WTC11 (cell line): ENCODE measurements at regions not wholly inside any gene's neighbourhood (a gene's known extent, or its start where the extent isn't known, plus 50 kb on each side); places are given as distances from the start of the nearest gene placed in this dataset.

Experiments
- ATAC-seq: fragments of 200-7000 bp; cut with Tn5 transposase; 2 replicates; pipeline ENCODE4 v1.10.0; 2021; ENCODE audit warnings: mild to moderate bottlenecking, moderate library complexity
- CTCF ChIA-PET: fragments of 300-600 bp; sonication (Branson Sonifier 250); formaldehyde crosslinking; loops from one replicate; lab custom pipeline; 2021; ENCODE audit warnings: antibody characterized with exemption; lab: Charles Lee
- POLR2A ChIA-PET: fragments of 350-600 bp; sonication (Branson Sonifier 250); formaldehyde crosslinking; loops from one replicate; lab custom pipeline; 2021; ENCODE audit warnings: antibody characterized with exemption; lab: Charles Lee
- DNase-seq: peaks from one replicate; pipeline ENCODE4 v3.0.0; 2021; ENCODE audit warnings: low spot score
- H3K27ac Mint-ChIP-seq: 2 replicates; pipeline ENCODE4 v1.8.0; 2021; ENCODE audit warnings: mixed read lengths
- H3K27me3 Mint-ChIP-seq: 2 replicates; pipeline ENCODE4 v1.8.0; 2021; ENCODE audit warnings: low read depth, mild to moderate bottlenecking, moderate library complexity, mixed read lengths
- H3K36me3 Mint-ChIP-seq: 2 replicates; pipeline ENCODE4 v1.8.0; 2021; ENCODE audit warnings: mixed read lengths
- H3K4me1 Mint-ChIP-seq: 2 replicates; pipeline ENCODE4 v1.8.0; 2022; ENCODE audit warnings: mixed read lengths
- H3K4me3 Mint-ChIP-seq: 2 replicates; pipeline ENCODE4 v1.8.0; 2021; ENCODE audit warnings: mild to moderate bottlenecking, moderate library complexity, mixed read lengths
- H3K9me3 Mint-ChIP-seq: 2 replicates; pipeline ENCODE4 v1.8.0; 2021; ENCODE audit warnings: mixed read lengths
- MXD4 ChIP-seq: fragments of 250-450 bp; sonication (Bioruptor Pico); IDR thresholded peaks from 2 replicates; pipeline ENCODE4 v1.8.0; 2021; ENCODE audit warnings: mild to moderate bottlenecking, moderate library complexity, borderline replicate concordance
- NFE2L1 ChIP-seq: sonication (generic); formaldehyde crosslinking; IDR thresholded peaks from 2 replicates; pipeline ENCODE4 v1.8.1; 2023; ENCODE audit warnings: missing genetic modification reagents
- NR2C2 ChIP-seq: sonication (generic); formaldehyde crosslinking; IDR thresholded peaks from 2 replicates; pipeline ENCODE4 v1.8.0; 2022; ENCODE audit warnings: mild to moderate bottlenecking, missing genetic modification reagents
- NR3C1 ChIP-seq: sonication (generic); formaldehyde crosslinking; conservative IDR thresholded peaks from 2 replicates; pipeline ENCODE4 v1.8.1; 2023; ENCODE audit warnings: low read depth, mild to moderate bottlenecking, missing genetic modification reagents
- TCF7 ChIP-seq: sonication (generic); formaldehyde crosslinking; IDR thresholded peaks from 2 replicates; pipeline ENCODE4 v1.8.0; 2022; ENCODE audit warnings: mild to moderate bottlenecking, low read depth, missing genetic modification reagents, moderate library complexity
- TEAD4 ChIP-seq: sonication (generic); formaldehyde crosslinking; IDR thresholded peaks from 2 replicates; pipeline ENCODE4 v1.8.0; 2022; ENCODE audit warnings: mild to moderate bottlenecking, missing genetic modification reagents
- TP53 ChIP-seq: sonication (generic); formaldehyde crosslinking; IDR thresholded peaks from 2 replicates; pipeline ENCODE4 v1.8.1; 2023; ENCODE audit warnings: mild to moderate bottlenecking, missing genetic modification reagents
- ZNF121 ChIP-seq: sonication (generic); formaldehyde crosslinking; IDR thresholded peaks from 2 replicates; pipeline ENCODE4 v1.8.0; 2023; ENCODE audit warnings: missing genetic modification reagents
- ZNF263 ChIP-seq: sonication (generic); formaldehyde crosslinking; IDR thresholded peaks from 2 replicates; pipeline ENCODE4 v1.8.1; 2022; ENCODE audit warnings: low read depth, mild to moderate bottlenecking, moderate library complexity, missing genetic modification reagents
- ZNF317 ChIP-seq: sonication (generic); formaldehyde crosslinking; IDR thresholded peaks from 2 replicates; pipeline ENCODE4 v1.8.1; 2023; ENCODE audit warnings: low read depth, mild to moderate bottlenecking, moderate library complexity, missing genetic modification reagents, borderline replicate concordance
- ZNF416 ChIP-seq: fragments of 250-450 bp; sonication (Bioruptor Pico); IDR thresholded peaks from 2 replicates; pipeline ENCODE4 v1.9.0; 2021; ENCODE audit warnings: mild to moderate bottlenecking, inconsistent platforms
- TF ChIP-seq, protein P1 (sequence below): fragments of 250-450 bp; sonication (Bioruptor Pico); IDR thresholded peaks from 2 replicates; pipeline ENCODE4 v1.9.0; 2021; ENCODE audit warnings: mild to moderate bottlenecking, borderline replicate concordance
- TF ChIP-seq, protein P2 (sequence below): fragments of 200-600 bp; IDR thresholded peaks from 2 replicates; pipeline ENCODE4 v1.8.0; 2022; ENCODE audit warnings: antibody characterized with exemption
- TF ChIP-seq, protein P3 (sequence below): sonication (generic); formaldehyde crosslinking; IDR thresholded peaks from 2 replicates; pipeline ENCODE4 v1.8.1; 2022; ENCODE audit warnings: low read depth, mild to moderate bottlenecking, moderate library complexity, missing genetic modification reagents, borderline replicate concordance
- TF ChIP-seq, protein P4 (sequence below): sonication (generic); formaldehyde crosslinking; IDR thresholded peaks from 2 replicates; pipeline ENCODE4 v1.8.1; 2023; ENCODE audit warnings: mild to moderate bottlenecking, missing genetic modification reagents
- TF ChIP-seq, protein P5 (sequence below): sonication (generic); formaldehyde crosslinking; IDR thresholded peaks from 2 replicates; pipeline ENCODE4 v1.8.1; 2023; ENCODE audit warnings: mild to moderate bottlenecking, missing genetic modification reagents, borderline replicate concordance
- TF ChIP-seq, protein P6 (sequence below): sonication (generic); formaldehyde crosslinking; IDR thresholded peaks from 2 replicates; pipeline ENCODE4 v1.8.0; 2022; ENCODE audit warnings: mild to moderate bottlenecking, missing genetic modification reagents
- TF ChIP-seq, protein P7 (sequence below): sonication (generic); formaldehyde crosslinking; IDR thresholded peaks from 2 replicates; pipeline ENCODE4 v1.8.1; 2023; ENCODE audit warnings: mild to moderate bottlenecking, missing genetic modification reagents, moderate library complexity

DNA sequence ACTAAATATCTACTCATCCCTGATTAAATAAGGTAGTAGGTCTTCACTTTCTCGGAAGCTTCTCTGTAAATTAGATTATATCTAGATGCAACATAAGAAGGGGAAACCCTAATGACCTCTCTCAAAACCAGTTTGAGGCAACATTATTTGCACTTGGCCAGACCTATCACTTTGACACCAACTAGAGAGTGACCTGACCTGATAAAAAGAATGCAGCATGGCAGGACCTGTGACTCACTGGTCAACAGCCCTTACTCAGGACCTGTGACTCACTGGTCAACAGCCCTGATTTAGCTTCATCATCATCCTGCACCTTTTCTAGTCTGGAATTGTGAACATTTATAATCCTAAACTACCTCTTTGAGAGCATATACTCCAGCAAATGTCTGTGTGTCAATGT, 1957.7 kb upstream of the CELF4 start (continued):
- TF ChIP-seq, protein P1, sequence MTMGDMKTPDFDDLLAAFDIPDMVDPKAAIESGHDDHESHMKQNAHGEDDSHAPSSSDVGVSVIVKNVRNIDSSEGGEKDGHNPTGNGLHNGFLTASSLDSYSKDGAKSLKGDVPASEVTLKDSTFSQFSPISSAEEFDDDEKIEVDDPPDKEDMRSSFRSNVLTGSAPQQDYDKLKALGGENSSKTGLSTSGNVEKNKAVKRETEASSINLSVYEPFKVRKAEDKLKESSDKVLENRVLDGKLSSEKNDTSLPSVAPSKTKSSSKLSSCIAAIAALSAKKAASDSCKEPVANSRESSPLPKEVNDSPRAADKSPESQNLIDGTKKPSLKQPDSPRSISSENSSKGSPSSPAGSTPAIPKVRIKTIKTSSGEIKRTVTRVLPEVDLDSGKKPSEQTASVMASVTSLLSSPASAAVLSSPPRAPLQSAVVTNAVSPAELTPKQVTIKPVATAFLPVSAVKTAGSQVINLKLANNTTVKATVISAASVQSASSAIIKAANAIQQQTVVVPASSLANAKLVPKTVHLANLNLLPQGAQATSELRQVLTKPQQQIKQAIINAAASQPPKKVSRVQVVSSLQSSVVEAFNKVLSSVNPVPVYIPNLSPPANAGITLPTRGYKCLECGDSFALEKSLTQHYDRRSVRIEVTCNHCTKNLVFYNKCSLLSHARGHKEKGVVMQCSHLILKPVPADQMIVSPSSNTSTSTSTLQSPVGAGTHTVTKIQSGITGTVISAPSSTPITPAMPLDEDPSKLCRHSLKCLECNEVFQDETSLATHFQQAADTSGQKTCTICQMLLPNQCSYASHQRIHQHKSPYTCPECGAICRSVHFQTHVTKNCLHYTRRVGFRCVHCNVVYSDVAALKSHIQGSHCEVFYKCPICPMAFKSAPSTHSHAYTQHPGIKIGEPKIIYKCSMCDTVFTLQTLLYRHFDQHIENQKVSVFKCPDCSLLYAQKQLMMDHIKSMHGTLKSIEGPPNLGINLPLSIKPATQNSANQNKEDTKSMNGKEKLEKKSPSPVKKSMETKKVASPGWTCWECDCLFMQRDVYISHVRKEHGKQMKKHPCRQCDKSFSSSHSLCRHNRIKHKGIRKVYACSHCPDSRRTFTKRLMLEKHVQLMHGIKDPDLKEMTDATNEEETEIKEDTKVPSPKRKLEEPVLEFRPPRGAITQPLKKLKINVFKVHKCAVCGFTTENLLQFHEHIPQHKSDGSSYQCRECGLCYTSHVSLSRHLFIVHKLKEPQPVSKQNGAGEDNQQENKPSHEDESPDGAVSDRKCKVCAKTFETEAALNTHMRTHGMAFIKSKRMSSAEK: no peak
- TF ChIP-seq, protein P2, sequence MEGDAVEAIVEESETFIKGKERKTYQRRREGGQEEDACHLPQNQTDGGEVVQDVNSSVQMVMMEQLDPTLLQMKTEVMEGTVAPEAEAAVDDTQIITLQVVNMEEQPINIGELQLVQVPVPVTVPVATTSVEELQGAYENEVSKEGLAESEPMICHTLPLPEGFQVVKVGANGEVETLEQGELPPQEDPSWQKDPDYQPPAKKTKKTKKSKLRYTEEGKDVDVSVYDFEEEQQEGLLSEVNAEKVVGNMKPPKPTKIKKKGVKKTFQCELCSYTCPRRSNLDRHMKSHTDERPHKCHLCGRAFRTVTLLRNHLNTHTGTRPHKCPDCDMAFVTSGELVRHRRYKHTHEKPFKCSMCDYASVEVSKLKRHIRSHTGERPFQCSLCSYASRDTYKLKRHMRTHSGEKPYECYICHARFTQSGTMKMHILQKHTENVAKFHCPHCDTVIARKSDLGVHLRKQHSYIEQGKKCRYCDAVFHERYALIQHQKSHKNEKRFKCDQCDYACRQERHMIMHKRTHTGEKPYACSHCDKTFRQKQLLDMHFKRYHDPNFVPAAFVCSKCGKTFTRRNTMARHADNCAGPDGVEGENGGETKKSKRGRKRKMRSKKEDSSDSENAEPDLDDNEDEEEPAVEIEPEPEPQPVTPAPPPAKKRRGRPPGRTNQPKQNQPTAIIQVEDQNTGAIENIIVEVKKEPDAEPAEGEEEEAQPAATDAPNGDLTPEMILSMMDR: no peak
- no peak for TF ChIP-seq ZNF317 (CRISPR knock-in tag)
- no peak for TF ChIP-seq ZNF121 (CRISPR knock-in tag)
- TF ChIP-seq, protein P3, sequence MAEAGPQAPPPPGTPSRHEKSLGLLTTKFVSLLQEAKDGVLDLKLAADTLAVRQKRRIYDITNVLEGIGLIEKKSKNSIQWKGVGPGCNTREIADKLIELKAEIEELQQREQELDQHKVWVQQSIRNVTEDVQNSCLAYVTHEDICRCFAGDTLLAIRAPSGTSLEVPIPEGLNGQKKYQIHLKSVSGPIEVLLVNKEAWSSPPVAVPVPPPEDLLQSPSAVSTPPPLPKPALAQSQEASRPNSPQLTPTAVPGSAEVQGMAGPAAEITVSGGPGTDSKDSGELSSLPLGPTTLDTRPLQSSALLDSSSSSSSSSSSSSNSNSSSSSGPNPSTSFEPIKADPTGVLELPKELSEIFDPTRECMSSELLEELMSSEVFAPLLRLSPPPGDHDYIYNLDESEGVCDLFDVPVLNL (CRISPR knock-in tag): no peak

DNA sequence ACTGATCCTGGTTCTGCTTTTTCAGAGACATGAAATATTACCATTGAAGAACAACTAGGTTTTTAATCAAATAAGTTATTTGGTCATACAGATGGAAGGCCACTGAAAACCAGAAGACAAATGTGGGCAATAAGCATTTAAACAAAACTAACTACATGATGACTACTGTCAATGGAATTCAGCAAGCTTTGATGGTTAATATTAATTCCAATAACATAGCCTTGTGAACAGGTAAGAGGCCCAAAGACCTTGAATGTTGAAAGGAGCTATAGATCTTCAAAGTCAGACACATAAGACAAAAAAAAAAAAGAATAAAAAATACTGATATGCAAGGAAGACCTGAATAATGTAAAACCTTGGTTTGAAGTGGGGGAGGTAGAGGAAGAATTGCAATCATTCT, 1955.6 kb upstream of the CELF4 start:
- TF ChIP-seq ZNF416 (CRISPR knock-in tag): no peak
- TF ChIP-seq NR3C1: no peak
- TF ChIP-seq, protein P2: no peak
- TF ChIP-seq ZNF263 (CRISPR knock-in tag): no peak
- TF ChIP-seq TEAD4 (CRISPR knock-in tag): no peak
- TF ChIP-seq MXD4 (CRISPR knock-in tag): no peak
- TF ChIP-seq, protein P4, sequence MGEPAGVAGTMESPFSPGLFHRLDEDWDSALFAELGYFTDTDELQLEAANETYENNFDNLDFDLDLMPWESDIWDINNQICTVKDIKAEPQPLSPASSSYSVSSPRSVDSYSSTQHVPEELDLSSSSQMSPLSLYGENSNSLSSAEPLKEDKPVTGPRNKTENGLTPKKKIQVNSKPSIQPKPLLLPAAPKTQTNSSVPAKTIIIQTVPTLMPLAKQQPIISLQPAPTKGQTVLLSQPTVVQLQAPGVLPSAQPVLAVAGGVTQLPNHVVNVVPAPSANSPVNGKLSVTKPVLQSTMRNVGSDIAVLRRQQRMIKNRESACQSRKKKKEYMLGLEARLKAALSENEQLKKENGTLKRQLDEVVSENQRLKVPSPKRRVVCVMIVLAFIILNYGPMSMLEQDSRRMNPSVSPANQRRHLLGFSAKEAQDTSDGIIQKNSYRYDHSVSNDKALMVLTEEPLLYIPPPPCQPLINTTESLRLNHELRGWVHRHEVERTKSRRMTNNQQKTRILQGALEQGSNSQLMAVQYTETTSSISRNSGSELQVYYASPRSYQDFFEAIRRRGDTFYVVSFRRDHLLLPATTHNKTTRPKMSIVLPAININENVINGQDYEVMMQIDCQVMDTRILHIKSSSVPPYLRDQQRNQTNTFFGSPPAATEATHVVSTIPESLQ (CRISPR knock-in tag): no peak
- no peak for TF ChIP-seq TCF7 (CRISPR knock-in tag)
- TF ChIP-seq, protein P5, sequence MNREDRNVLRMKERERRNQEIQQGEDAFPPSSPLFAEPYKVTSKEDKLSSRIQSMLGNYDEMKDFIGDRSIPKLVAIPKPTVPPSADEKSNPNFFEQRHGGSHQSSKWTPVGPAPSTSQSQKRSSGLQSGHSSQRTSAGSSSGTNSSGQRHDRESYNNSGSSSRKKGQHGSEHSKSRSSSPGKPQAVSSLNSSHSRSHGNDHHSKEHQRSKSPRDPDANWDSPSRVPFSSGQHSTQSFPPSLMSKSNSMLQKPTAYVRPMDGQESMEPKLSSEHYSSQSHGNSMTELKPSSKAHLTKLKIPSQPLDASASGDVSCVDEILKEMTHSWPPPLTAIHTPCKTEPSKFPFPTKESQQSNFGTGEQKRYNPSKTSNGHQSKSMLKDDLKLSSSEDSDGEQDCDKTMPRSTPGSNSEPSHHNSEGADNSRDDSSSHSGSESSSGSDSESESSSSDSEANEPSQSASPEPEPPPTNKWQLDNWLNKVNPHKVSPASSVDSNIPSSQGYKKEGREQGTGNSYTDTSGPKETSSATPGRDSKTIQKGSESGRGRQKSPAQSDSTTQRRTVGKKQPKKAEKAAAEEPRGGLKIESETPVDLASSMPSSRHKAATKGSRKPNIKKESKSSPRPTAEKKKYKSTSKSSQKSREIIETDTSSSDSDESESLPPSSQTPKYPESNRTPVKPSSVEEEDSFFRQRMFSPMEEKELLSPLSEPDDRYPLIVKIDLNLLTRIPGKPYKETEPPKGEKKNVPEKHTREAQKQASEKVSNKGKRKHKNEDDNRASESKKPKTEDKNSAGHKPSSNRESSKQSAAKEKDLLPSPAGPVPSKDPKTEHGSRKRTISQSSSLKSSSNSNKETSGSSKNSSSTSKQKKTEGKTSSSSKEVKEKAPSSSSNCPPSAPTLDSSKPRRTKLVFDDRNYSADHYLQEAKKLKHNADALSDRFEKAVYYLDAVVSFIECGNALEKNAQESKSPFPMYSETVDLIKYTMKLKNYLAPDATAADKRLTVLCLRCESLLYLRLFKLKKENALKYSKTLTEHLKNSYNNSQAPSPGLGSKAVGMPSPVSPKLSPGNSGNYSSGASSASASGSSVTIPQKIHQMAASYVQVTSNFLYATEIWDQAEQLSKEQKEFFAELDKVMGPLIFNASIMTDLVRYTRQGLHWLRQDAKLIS (CRISPR knock-in tag): no peak
- no peak for TF ChIP-seq TP53 (CRISPR knock-in tag)
- TF ChIP-seq, protein P6, sequence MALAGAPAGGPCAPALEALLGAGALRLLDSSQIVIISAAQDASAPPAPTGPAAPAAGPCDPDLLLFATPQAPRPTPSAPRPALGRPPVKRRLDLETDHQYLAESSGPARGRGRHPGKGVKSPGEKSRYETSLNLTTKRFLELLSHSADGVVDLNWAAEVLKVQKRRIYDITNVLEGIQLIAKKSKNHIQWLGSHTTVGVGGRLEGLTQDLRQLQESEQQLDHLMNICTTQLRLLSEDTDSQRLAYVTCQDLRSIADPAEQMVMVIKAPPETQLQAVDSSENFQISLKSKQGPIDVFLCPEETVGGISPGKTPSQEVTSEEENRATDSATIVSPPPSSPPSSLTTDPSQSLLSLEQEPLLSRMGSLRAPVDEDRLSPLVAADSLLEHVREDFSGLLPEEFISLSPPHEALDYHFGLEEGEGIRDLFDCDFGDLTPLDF: no peak
- no peak for TF ChIP-seq NR2C2 (CRISPR knock-in tag)
- no peak for TF ChIP-seq NFE2L1 (CRISPR knock-in tag)
- TF ChIP-seq, protein P7, sequence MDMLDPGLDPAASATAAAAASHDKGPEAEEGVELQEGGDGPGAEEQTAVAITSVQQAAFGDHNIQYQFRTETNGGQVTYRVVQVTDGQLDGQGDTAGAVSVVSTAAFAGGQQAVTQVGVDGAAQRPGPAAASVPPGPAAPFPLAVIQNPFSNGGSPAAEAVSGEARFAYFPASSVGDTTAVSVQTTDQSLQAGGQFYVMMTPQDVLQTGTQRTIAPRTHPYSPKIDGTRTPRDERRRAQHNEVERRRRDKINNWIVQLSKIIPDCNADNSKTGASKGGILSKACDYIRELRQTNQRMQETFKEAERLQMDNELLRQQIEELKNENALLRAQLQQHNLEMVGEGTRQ (CRISPR knock-in tag): no peak
- Mint-ChIP-seq H3K4me1 (no peaks in the 10 kb centered on the region), H3K9me3 (no peaks in the 10 kb centered on the region), H3K27ac (no peak overlapping the region), H3K4me3 (no peak overlapping the region), H3K36me3 (no peaks in the 10 kb centered on the region), H3K27me3 (no peaks in the 10 kb centered on the region)
- DNase-seq (no peak), ATAC-seq (no peak)
- CTCF ChIA-PET: interaction anchor here (0.7 kb wide), 1 partner anchor 35 kb away, joined by 3 read pairs; no protein-coding TSS in a partner anchor
- POLR2A ChIA-PET: no interaction called here
